ENCODE measurements at regions not wholly inside any gene's neighbourhood (a gene's known extent, or its start where the extent isn't known, plus 50 kb on each side); places are given as distances from the start of the nearest gene placed in this dataset.

- no peak for DNase-seq
These were observed 179.0 kb downstream of the ADGRA3 start for GRCh38 chr4:22336822-22337221.

- DNase-seq = no peak
These were observed 181.7 kb downstream of the ADGRA3 start for GRCh38 chr4:22334155-22334554.

- DNase-seq = no peak
These were observed 191.4 kb downstream of the ADGRA3 start for GRCh38 chr4:22324422-22324821.

- DNase-seq = no peak
These were observed 192.2 kb downstream of the ADGRA3 start for GRCh38 chr4:22323691-22324090.

GRCh38 chr4:22322996-22323395 is 192.9 kb downstream of the ADGRA3 start:
- DNase-seq = no peak

- no peak for DNase-seq
These were observed 200.2 kb downstream of the ADGRA3 start for GRCh38 chr4:22315628-22316027.

- no peak for DNase-seq
These were observed 201.9 kb downstream of the ADGRA3 start for GRCh38 chr4:22313976-22314375.

- DNase-seq = no peak
These were observed 203.8 kb downstream of the ADGRA3 start for GRCh38 chr4:22312113-22312512.

GRCh38 chr4:22301253-22301652 is 214.6 kb downstream of the ADGRA3 start:
- no peak for DNase-seq

- no peak for DNase-seq
These were observed 216.2 kb downstream of the ADGRA3 start for GRCh38 chr4:22299678-22300077.

- DNase-seq = no peak
These were observed 228.2 kb downstream of the ADGRA3 start for GRCh38 chr4:22287631-22288030.

GRCh38 chr4:22268350-22269025 is 247.4 kb downstream of the ADGRA3 start:
- DNase-seq = no peak

- no peak for DNase-seq
These were observed 251.6 kb downstream of the ADGRA3 start for GRCh38 chr4:22264261-22264660.

- no peak for DNase-seq
These were observed 262.4 kb downstream of the ADGRA3 start for GRCh38 chr4:22253431-22253830.

- DNase-seq = no peak
These were observed 269.0 kb downstream of the ADGRA3 start for GRCh38 chr4:22246847-22247246.

- DNase-seq = no peak
These were observed 270.6 kb downstream of the ADGRA3 start for GRCh38 chr4:22245294-22245693.

- no peak for DNase-seq
These were observed 274.5 kb downstream of the ADGRA3 start for GRCh38 chr4:22241415-22241814.

- no peak for DNase-seq
These were observed 275.1 kb downstream of the ADGRA3 start for GRCh38 chr4:22240814-22241213.

GRCh38 chr4:22238742-22239141 is 277.1 kb downstream of the ADGRA3 start:
- DNase-seq = no peak

GRCh38 chr4:22237846-22238494 is 277.9 kb downstream of the ADGRA3 start:
- no peak for DNase-seq

GRCh38 chr4:22237155-22237751 is 278.6 kb downstream of the ADGRA3 start:
- DNase-seq = peak; percentile 78

- no peak for DNase-seq
These were observed 280.2 kb downstream of the ADGRA3 start for GRCh38 chr4:22235698-22236097.

- no peak for DNase-seq
These were observed 282.6 kb downstream of the ADGRA3 start for GRCh38 chr4:22233230-22233629.

- DNase-seq = no peak
These were observed 272.4 kb upstream of the KCNIP4 start for GRCh38 chr4:22220965-22221364.

Data from activated CD8-positive, alpha-beta memory T cell treated with anti-CD3 and anti-CD28 coated beads, Interleukin-2, amount 50 U/mL, for 48 hours (primary cell).